Calu3 (cell line): ENCODE measurements at regions not wholly inside any gene's neighbourhood (a gene's known extent, or its start where the extent isn't known, plus 50 kb on each side); places are given as distances from the start of the nearest gene placed in this dataset.

Experiments
- BruUV-seq: library from RNA; stranded (reverse); fragments of 400-500 nt; replicated peaks from 2 replicates; lab custom pipeline; 2021; lab: Mats Ljungman, UMichigan
- CTCF ChIA-PET: fragments of 300-600 bp; sonication (Branson Sonifier 250); formaldehyde crosslinking; loops from one replicate; lab custom pipeline; 2022; ENCODE audit warnings: antibody characterized with exemption; lab: Charles Lee
- DNase-seq: peaks from one replicate; pipeline ENCODE4 v3.0.0; 2022
- H3K27ac Mint-ChIP-seq: one replicate; pipeline ENCODE4 v1.8.0; 2022; ENCODE audit warnings: mixed read lengths; ENCODE audit not compliant: unreplicated experiment
- H3K27me3 Mint-ChIP-seq: one replicate; pipeline ENCODE4 v1.8.0; 2022; ENCODE audit warnings: mixed read lengths; ENCODE audit not compliant: unreplicated experiment
- H3K36me3 Mint-ChIP-seq: one replicate; pipeline ENCODE4 v1.8.0; 2022; ENCODE audit warnings: mild to moderate bottlenecking, moderate library complexity, mixed read lengths; ENCODE audit not compliant: insufficient read depth, unreplicated experiment
- H3K4me1 Mint-ChIP-seq: one replicate; pipeline ENCODE4 v1.8.0; 2022; ENCODE audit warnings: mild to moderate bottlenecking, low read depth, mixed read lengths; ENCODE audit not compliant: unreplicated experiment
- H3K4me3 Mint-ChIP-seq: one replicate; pipeline ENCODE4 v1.8.0; 2022; ENCODE audit warnings: mild to moderate bottlenecking, low read depth, moderate library complexity, mixed read lengths; ENCODE audit not compliant: unreplicated experiment
- H3K9me3 Mint-ChIP-seq: one replicate; pipeline ENCODE4 v1.8.0; 2022; ENCODE audit warnings: low read depth, mixed read lengths; ENCODE audit not compliant: unreplicated experiment
- CTCF ChIP-seq: fragments of 200-600 bp; IDR thresholded peaks from one replicate; pipeline ENCODE4 v1.8.0; 2022; ENCODE audit warnings: antibody characterized with exemption; ENCODE audit not compliant: unreplicated experiment
- intact Hi-C: fragments of 100-400 bp; cut with micrococcal nuclease; formaldehyde crosslinking; loops from one replicate; pipeline ENCODE4 v1.10.0; 2022; ENCODE audit not compliant: unreplicated experiment

GRCh38 chr4:19982556-19982955 is 269.1 kb upstream of the SLIT2 start:
- intact Hi-C loops, result no loop called here
- DNase-seq, result no peak
- Mint-ChIP-seq H3K4me1 (no peaks in the 10 kb centered on the region), H3K9me3 (peaks cover 6% of the 10 kb centered on the region), H3K4me3 (no peak overlapping the region), H3K27me3 (no peaks in the 10 kb centered on the region), H3K36me3 (no peaks in the 10 kb centered on the region), H3K27ac (no peak overlapping the region)
- TF ChIP-seq CTCF, result no peak
- CTCF ChIA-PET, result no interaction called here
- BruUV-seq, result no TSS peak

- intact Hi-C loops, result no loop called here
- Mint-ChIP-seq H3K9me3 (no peaks in the 10 kb centered on the region), H3K27me3 (no peaks in the 10 kb centered on the region), H3K4me3 (no peak overlapping the region), H3K4me1 (no peaks in the 10 kb centered on the region), H3K36me3 (no peaks in the 10 kb centered on the region), H3K27ac (no peak overlapping the region)
- CTCF ChIA-PET, result no interaction called here
- BruUV-seq, result no TSS peak
- no peak for DNase-seq
- TF ChIP-seq CTCF, result no peak
These were observed 279.9 kb upstream of the SLIT2 start for GRCh38 chr4:19971829-19972228.

GRCh38 chr4:19969492-19969891 is 282.2 kb upstream of the SLIT2 start:
- Mint-ChIP-seq H3K4me1 (no peaks in the 10 kb centered on the region), H3K9me3 (no peaks in the 10 kb centered on the region), H3K36me3 (no peaks in the 10 kb centered on the region), H3K27ac (no peak overlapping the region), H3K27me3 (no peaks in the 10 kb centered on the region), H3K4me3 (no peak overlapping the region)
- CTCF ChIA-PET, result no interaction called here
- BruUV-seq, result no TSS peak
- intact Hi-C loops, result no loop called here
- TF ChIP-seq CTCF, result no peak
- no peak for DNase-seq

DNA sequence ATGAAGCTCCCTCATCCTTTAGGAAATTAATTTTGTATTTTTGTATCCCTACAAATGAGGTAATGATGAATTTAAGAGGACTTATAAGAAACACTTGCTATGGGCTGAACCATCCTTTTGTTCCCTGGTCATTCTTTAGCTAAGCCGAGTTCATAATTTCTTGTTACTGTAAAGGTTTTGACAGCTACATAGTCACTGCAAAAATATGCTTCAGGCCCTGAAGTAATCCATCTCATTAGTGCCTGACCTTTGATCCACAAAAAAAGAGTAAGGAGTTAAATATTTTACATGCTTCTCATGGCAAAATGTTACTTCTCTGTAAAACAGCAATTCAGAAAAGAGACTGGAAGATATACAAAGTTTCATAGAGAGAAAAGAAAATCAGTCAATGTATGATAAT is 290.6 kb upstream of the SLIT2 start:
- H3K4me1 Mint-ChIP-seq, result no peaks in the 10 kb centered on the region
- H3K4me3 Mint-ChIP-seq, result no peak overlapping the region
- no TSS peak for BruUV-seq
- intact Hi-C loops, result no loop called here
- CTCF ChIA-PET, result no interaction called here
- DNase-seq, result no peak
- H3K27me3 Mint-ChIP-seq, result no peaks in the 10 kb centered on the region
- H3K36me3 Mint-ChIP-seq, result no peaks in the 10 kb centered on the region
- no peak overlapping the region for H3K27ac Mint-ChIP-seq
- no peak for TF ChIP-seq CTCF
- H3K9me3 Mint-ChIP-seq, result no peaks in the 10 kb centered on the region
